ENCODE measurements at regions not wholly inside any gene's neighbourhood (a gene's known extent, or its start where the extent isn't known, plus 50 kb on each side); places are given as distances from the start of the nearest gene placed in this dataset.

- no peaks in the 10 kb centered on the region for H3K9me3 ChIP-seq (ENCODE audit: control insufficient read depth, low read depth, low read length)
- H3K9ac ChIP-seq (ENCODE audit: low read length): no peak overlapping the region
- peaks cover 52% of the 10 kb centered on the region for H3K27me3 ChIP-seq (ENCODE audit: control insufficient read depth, insufficient read depth, low read length)
- H3K4me3 ChIP-seq (ENCODE audit: low read length): no peak overlapping the region
- no peaks in the 10 kb centered on the region for H3K36me3 ChIP-seq (ENCODE audit: control insufficient read depth, low read depth, low read length)
- no peaks in the 10 kb centered on the region for H3K4me1 ChIP-seq (ENCODE audit: control insufficient read depth, low read depth, low read length)
- H3K27ac ChIP-seq (ENCODE audit: low read length): no peak overlapping the region
Observed at GRCh38 chr22:22737590-22737989, 93.2 kb downstream of the GGTLC2 start.

- H3K27ac ChIP-seq (ENCODE audit: low read length): no peak overlapping the region
- H3K9me3 ChIP-seq (ENCODE audit: control insufficient read depth, low read depth, low read length): no peaks in the 10 kb centered on the region
- no peak overlapping the region for H3K4me3 ChIP-seq (ENCODE audit: low read length)
- H3K9ac ChIP-seq (ENCODE audit: low read length): no peak overlapping the region
- H3K27me3 ChIP-seq (ENCODE audit: control insufficient read depth, insufficient read depth, low read length): peaks cover 59% of the 10 kb centered on the region
- no peaks in the 10 kb centered on the region for H3K36me3 ChIP-seq (ENCODE audit: control insufficient read depth, low read depth, low read length)
- H3K4me1 ChIP-seq (ENCODE audit: control insufficient read depth, low read depth, low read length): no peaks in the 10 kb centered on the region
Observed at GRCh38 chr22:22738959-22739585, 94.7 kb downstream of the GGTLC2 start.

- no peaks in the 10 kb centered on the region for H3K36me3 ChIP-seq (ENCODE audit: control insufficient read depth, low read depth, low read length)
- H3K9me3 ChIP-seq (ENCODE audit: control insufficient read depth, low read depth, low read length): no peaks in the 10 kb centered on the region
- peaks cover 67% of the 10 kb centered on the region for H3K27me3 ChIP-seq (ENCODE audit: control insufficient read depth, insufficient read depth, low read length)
- H3K4me1 ChIP-seq (ENCODE audit: control insufficient read depth, low read depth, low read length): no peaks in the 10 kb centered on the region
- no peak overlapping the region for H3K4me3 ChIP-seq (ENCODE audit: low read length)
- H3K9ac ChIP-seq (ENCODE audit: low read length): no peak overlapping the region
- no peak overlapping the region for H3K27ac ChIP-seq (ENCODE audit: low read length)
Observed at GRCh38 chr22:22740560-22741276, 96.3 kb downstream of the GGTLC2 start.

- H3K9ac ChIP-seq (ENCODE audit: low read length): no peak overlapping the region
- H3K9me3 ChIP-seq (ENCODE audit: control insufficient read depth, low read depth, low read length): no peaks in the 10 kb centered on the region
- H3K4me1 ChIP-seq (ENCODE audit: control insufficient read depth, low read depth, low read length): no peaks in the 10 kb centered on the region
- H3K27ac ChIP-seq (ENCODE audit: low read length): no peak overlapping the region
- peaks cover 59% of the 10 kb centered on the region for H3K27me3 ChIP-seq (ENCODE audit: control insufficient read depth, insufficient read depth, low read length)
- H3K4me3 ChIP-seq (ENCODE audit: low read length): no peak overlapping the region
- H3K36me3 ChIP-seq (ENCODE audit: control insufficient read depth, low read depth, low read length): no peaks in the 10 kb centered on the region
Observed at GRCh38 chr22:22741843-22742242, 97.4 kb downstream of the GGTLC2 start.

GRCh38 chr22:22742641-22743040, 98.2 kb downstream of the GGTLC2 start:
- H3K9ac ChIP-seq (ENCODE audit: low read length): no peak overlapping the region
- H3K27ac ChIP-seq (ENCODE audit: low read length): no peak overlapping the region
- H3K27me3 ChIP-seq (ENCODE audit: control insufficient read depth, insufficient read depth, low read length): peaks cover 54% of the 10 kb centered on the region
- no peaks in the 10 kb centered on the region for H3K9me3 ChIP-seq (ENCODE audit: control insufficient read depth, low read depth, low read length)
- no peaks in the 10 kb centered on the region for H3K4me1 ChIP-seq (ENCODE audit: control insufficient read depth, low read depth, low read length)
- no peaks in the 10 kb centered on the region for H3K36me3 ChIP-seq (ENCODE audit: control insufficient read depth, low read depth, low read length)
- no peak overlapping the region for H3K4me3 ChIP-seq (ENCODE audit: low read length)

GRCh38 chr22:22743128-22743760, 98.8 kb downstream of the GGTLC2 start:
- Histone ChIP-seq H3K27ac (ENCODE audit: low read length) (no peak overlapping the region), H3K9ac (ENCODE audit: low read length) (no peak overlapping the region), H3K4me1 (ENCODE audit: control insufficient read depth, low read depth, low read length) (no peaks in the 10 kb centered on the region), H3K9me3 (ENCODE audit: control insufficient read depth, low read depth, low read length) (no peaks in the 10 kb centered on the region), H3K4me3 (ENCODE audit: low read length) (no peak overlapping the region), H3K36me3 (ENCODE audit: control insufficient read depth, low read depth, low read length) (no peaks in the 10 kb centered on the region), H3K27me3 (ENCODE audit: control insufficient read depth, insufficient read depth, low read length) (peaks cover 58% of the 10 kb centered on the region)

- Histone ChIP-seq H3K27ac (ENCODE audit: low read length) (no peak overlapping the region), H3K9me3 (ENCODE audit: control insufficient read depth, low read depth, low read length) (no peaks in the 10 kb centered on the region), H3K4me3 (ENCODE audit: low read length) (no peak overlapping the region), H3K27me3 (ENCODE audit: control insufficient read depth, insufficient read depth, low read length) (peaks cover 52% of the 10 kb centered on the region), H3K36me3 (ENCODE audit: control insufficient read depth, low read depth, low read length) (no peaks in the 10 kb centered on the region), H3K4me1 (ENCODE audit: control insufficient read depth, low read depth, low read length) (no peaks in the 10 kb centered on the region), H3K9ac (ENCODE audit: low read length) (no peak overlapping the region)
Observed at GRCh38 chr22:22744412-22745224, 100.2 kb downstream of the GGTLC2 start.

GRCh38 chr22:22745225-22746060, 101.0 kb downstream of the GGTLC2 start:
- Histone ChIP-seq H3K9ac (ENCODE audit: low read length) (no peak overlapping the region), H3K4me1 (ENCODE audit: control insufficient read depth, low read depth, low read length) (no peaks in the 10 kb centered on the region), H3K36me3 (ENCODE audit: control insufficient read depth, low read depth, low read length) (no peaks in the 10 kb centered on the region)

GRCh38 chr22:22746061-22746962, 101.9 kb downstream of the GGTLC2 start:
- no peak overlapping the region for H3K9ac ChIP-seq (ENCODE audit: low read length)
- H3K36me3 ChIP-seq (ENCODE audit: control insufficient read depth, low read depth, low read length): no peaks in the 10 kb centered on the region
- no peak overlapping the region for H3K27ac ChIP-seq (ENCODE audit: low read length)
- no peaks in the 10 kb centered on the region for H3K4me1 ChIP-seq (ENCODE audit: control insufficient read depth, low read depth, low read length)
- H3K9me3 ChIP-seq (ENCODE audit: control insufficient read depth, low read depth, low read length): no peaks in the 10 kb centered on the region
- H3K27me3 ChIP-seq (ENCODE audit: control insufficient read depth, insufficient read depth, low read length): peaks cover 46% of the 10 kb centered on the region
- H3K4me3 ChIP-seq (ENCODE audit: low read length): no peak overlapping the region

More at GRCh38 chr22:22745225-22746060, 101.0 kb downstream of the GGTLC2 start:
- Histone ChIP-seq H3K27me3 (ENCODE audit: control insufficient read depth, insufficient read depth, low read length) (peaks cover 44% of the 10 kb centered on the region), H3K9me3 (ENCODE audit: control insufficient read depth, low read depth, low read length) (no peaks in the 10 kb centered on the region), H3K27ac (ENCODE audit: low read length) (no peak overlapping the region), H3K4me3 (ENCODE audit: low read length) (no peak overlapping the region)
